GM21786 (cell line): ENCODE measurements at regions not wholly inside any gene's neighbourhood (a gene's known extent, or its start where the extent isn't known, plus 50 kb on each side); places are given as distances from the start of the nearest gene placed in this dataset.

Experiments used
- ATAC-seq: cut with Tn5 transposase; IDR thresholded peaks from one replicate; pipeline ENCODE4 v1.9.1; 2021; ENCODE audit not compliant: unreplicated experiment

- no peak for ATAC-seq
These were observed 182.5 kb downstream of the TMX3 start for GRCh38 chr18:68532328-68532885.

GRCh38 chr18:68525091-68525490, 189.8 kb downstream of the TMX3 start:
- no peak for ATAC-seq

GRCh38 chr18:68520406-68521075, 194.4 kb downstream of the TMX3 start:
- peak; percentile 75 for ATAC-seq

- no peak for ATAC-seq
These were observed 195.6 kb downstream of the TMX3 start for GRCh38 chr18:68519336-68519735.

- ATAC-seq = no peak
These were observed 205.0 kb downstream of the TMX3 start for GRCh38 chr18:68509902-68510301.

GRCh38 chr18:68507781-68508180, 207.1 kb downstream of the TMX3 start:
- ATAC-seq = no peak

- ATAC-seq = no peak
These were observed 209.7 kb downstream of the TMX3 start for GRCh38 chr18:68505178-68505574.

- ATAC-seq = no peak
These were observed 210.3 kb downstream of the TMX3 start for GRCh38 chr18:68504441-68505177.

GRCh38 chr18:68500556-68500955, 214.4 kb downstream of the TMX3 start:
- no peak for ATAC-seq

- no peak for ATAC-seq
These were observed 215.8 kb downstream of the TMX3 start for GRCh38 chr18:68499141-68499540.

- ATAC-seq = no peak
These were observed 216.3 kb downstream of the TMX3 start for GRCh38 chr18:68498636-68499035.

GRCh38 chr18:68498185-68498584, 216.7 kb downstream of the TMX3 start:
- ATAC-seq = no peak

GRCh38 chr18:68494802-68495581, 219.9 kb downstream of the TMX3 start:
- no peak for ATAC-seq

- ATAC-seq = no peak
These were observed 225.7 kb downstream of the TMX3 start for GRCh38 chr18:68489013-68489792.

- ATAC-seq = no peak
These were observed 230.7 kb downstream of the TMX3 start for GRCh38 chr18:68484241-68484640.

- ATAC-seq = peak; percentile 53
These were observed 232.1 kb downstream of the TMX3 start for GRCh38 chr18:68482815-68483214.

GRCh38 chr18:68480196-68480595, 234.7 kb downstream of the TMX3 start:
- no peak for ATAC-seq

GRCh38 chr18:68478246-68478645, 236.7 kb downstream of the TMX3 start:
- ATAC-seq = no peak

GRCh38 chr18:68475883-68476282, 239.0 kb downstream of the TMX3 start:
- no peak for ATAC-seq

- no peak for ATAC-seq
These were observed 242.1 kb downstream of the TMX3 start for GRCh38 chr18:68472701-68473295.
